ENCODE measurements at regions not wholly inside any gene's neighbourhood (a gene's known extent, or its start where the extent isn't known, plus 50 kb on each side); places are given as distances from the start of the nearest gene placed in this dataset.

GRCh38 chr13:34547929-34548328 is 394.1 kb upstream of the NBEA start:
- H3K4me1 ChIP-seq (ENCODE audit: control insufficient read depth in 1 of 2, insufficient read depth in 2 of 2, low read length in 2 of 2), result no peaks in the 10 kb centered on the region
- H3K79me1 ChIP-seq (ENCODE audit: low read length), result no peaks in the 10 kb centered on the region
- no peaks in the 10 kb centered on the region for H3K27me3 ChIP-seq (ENCODE audit: insufficient read depth, low read length)
- no peaks in the 10 kb centered on the region for H3K79me2 ChIP-seq (ENCODE audit: control insufficient read depth, insufficient read depth, low read length, poor library complexity)
- H3K27ac ChIP-seq (ENCODE audit: low read depth, low read length), result no peak overlapping the region
- no peak overlapping the region for H4K8ac ChIP-seq (ENCODE audit: low read depth, low read length)
- no peak overlapping the region for H3K9ac ChIP-seq (ENCODE audit: low read length)
- H3K36me3 ChIP-seq (ENCODE audit: control insufficient read depth in 1 of 2, insufficient read depth in 2 of 2, low read length in 2 of 2), result no peaks in the 10 kb centered on the region
- no peak overlapping the region for H3K4me2 ChIP-seq (ENCODE audit: low read length)
- H4K12ac ChIP-seq (ENCODE audit: low read depth, low read length), result no peak overlapping the region
- H3K18ac ChIP-seq (ENCODE audit: low read length), result no peak overlapping the region
- H2BK12ac ChIP-seq (ENCODE audit: low read length), result no peak overlapping the region
- H3K9me3 ChIP-seq (ENCODE audit: insufficient read depth, low read depth, low read length), result no peaks in the 10 kb centered on the region
- WGBS (ENCODE audit: extremely low coverage, insufficient coverage, insufficient read length), result no CpG with 5 or more reads among the region's 3 CpGs
- no peak overlapping the region for H2BK120ac ChIP-seq (ENCODE audit: insufficient read depth, low read length, poor library complexity)
- no peak overlapping the region for H2AFZ ChIP-seq (ENCODE audit: insufficient read depth, low read length, poor library complexity)
- no peak overlapping the region for H2BK5ac ChIP-seq (ENCODE audit: low read depth, low read length, poor library complexity)
- no peak overlapping the region for H3K4ac ChIP-seq (ENCODE audit: low read depth, low read length)
- no peak overlapping the region for H2AK5ac ChIP-seq (ENCODE audit: low read length)
- H3K14ac ChIP-seq (ENCODE audit: low read length), result no peak overlapping the region
- H4K91ac ChIP-seq (ENCODE audit: low read depth, low read length), result no peak overlapping the region
- no peak overlapping the region for H3K4me3 ChIP-seq (ENCODE audit: low read depth, low read length)
- DNase-seq, result no peak
- H3K23ac ChIP-seq (ENCODE audit: low read length), result no peak overlapping the region

- Histone ChIP-seq H2AFZ (ENCODE audit: insufficient read depth, low read length, poor library complexity) (no peak overlapping the region), H2BK120ac (ENCODE audit: insufficient read depth, low read length, poor library complexity) (no peak overlapping the region), H3K79me2 (ENCODE audit: control insufficient read depth, insufficient read depth, low read length, poor library complexity) (no peaks in the 10 kb centered on the region), H3K36me3 (ENCODE audit: control insufficient read depth in 1 of 2, insufficient read depth in 2 of 2, low read length in 2 of 2) (no peaks in the 10 kb centered on the region), H3K18ac (ENCODE audit: low read length) (no peak overlapping the region), H3K4me2 (ENCODE audit: low read length) (no peak overlapping the region), H3K4ac (ENCODE audit: low read depth, low read length) (no peak overlapping the region), H3K4me3 (ENCODE audit: low read depth, low read length) (no peak overlapping the region), H4K12ac (ENCODE audit: low read depth, low read length) (no peak overlapping the region), H3K23ac (ENCODE audit: low read length) (no peak overlapping the region), H3K9me3 (ENCODE audit: insufficient read depth, low read depth, low read length) (no peaks in the 10 kb centered on the region), H3K9ac (ENCODE audit: low read length) (no peak overlapping the region), H4K8ac (ENCODE audit: low read depth, low read length) (no peak overlapping the region), H3K27ac (ENCODE audit: low read depth, low read length) (no peak overlapping the region), H2AK5ac (ENCODE audit: low read length) (no peak overlapping the region), H3K4me1 (ENCODE audit: control insufficient read depth in 1 of 2, insufficient read depth in 2 of 2, low read length in 2 of 2) (no peaks in the 10 kb centered on the region), H3K14ac (ENCODE audit: low read length) (no peak overlapping the region), H3K79me1 (ENCODE audit: low read length) (no peaks in the 10 kb centered on the region), H4K91ac (ENCODE audit: low read depth, low read length) (no peak overlapping the region), H2BK12ac (ENCODE audit: low read length) (no peak overlapping the region), H3K27me3 (ENCODE audit: insufficient read depth, low read length) (no peaks in the 10 kb centered on the region), H2BK5ac (ENCODE audit: low read depth, low read length, poor library complexity) (no peak overlapping the region)
- WGBS (ENCODE audit: extremely low coverage, insufficient coverage, insufficient read length), result no CpG with 5 or more reads among the region's 3 CpGs
- no peak for DNase-seq
Measured at GRCh38 chr13:34553376-34553775, 388.7 kb upstream of the NBEA start.

GRCh38 chr13:34555988-34556387 is 386.1 kb upstream of the NBEA start:
- H3K9me3 ChIP-seq (ENCODE audit: insufficient read depth, low read depth, low read length), result no peaks in the 10 kb centered on the region
- H2AK5ac ChIP-seq (ENCODE audit: low read length), result no peak overlapping the region
- H3K9ac ChIP-seq (ENCODE audit: low read length), result no peak overlapping the region
- H3K4me2 ChIP-seq (ENCODE audit: low read length), result no peak overlapping the region
- no peaks in the 10 kb centered on the region for H3K27me3 ChIP-seq (ENCODE audit: insufficient read depth, low read length)
- no peak overlapping the region for H2BK12ac ChIP-seq (ENCODE audit: low read length)
- no peaks in the 10 kb centered on the region for H3K4me1 ChIP-seq (ENCODE audit: control insufficient read depth in 1 of 2, insufficient read depth in 2 of 2, low read length in 2 of 2)
- H3K79me2 ChIP-seq (ENCODE audit: control insufficient read depth, insufficient read depth, low read length, poor library complexity), result no peaks in the 10 kb centered on the region
- H2AFZ ChIP-seq (ENCODE audit: insufficient read depth, low read length, poor library complexity), result no peak overlapping the region
- H4K91ac ChIP-seq (ENCODE audit: low read depth, low read length), result no peak overlapping the region
- no peak overlapping the region for H4K12ac ChIP-seq (ENCODE audit: low read depth, low read length)
- no peak overlapping the region for H3K14ac ChIP-seq (ENCODE audit: low read length)
- no peak overlapping the region for H3K23ac ChIP-seq (ENCODE audit: low read length)
- H3K4ac ChIP-seq (ENCODE audit: low read depth, low read length), result no peak overlapping the region
- no peaks in the 10 kb centered on the region for H3K36me3 ChIP-seq (ENCODE audit: control insufficient read depth in 1 of 2, insufficient read depth in 2 of 2, low read length in 2 of 2)
- no peak overlapping the region for H3K4me3 ChIP-seq (ENCODE audit: low read depth, low read length)
- no peak for DNase-seq
- no peak overlapping the region for H3K18ac ChIP-seq (ENCODE audit: low read length)
- H2BK5ac ChIP-seq (ENCODE audit: low read depth, low read length, poor library complexity), result no peak overlapping the region
- no peaks in the 10 kb centered on the region for H3K79me1 ChIP-seq (ENCODE audit: low read length)
- H2BK120ac ChIP-seq (ENCODE audit: insufficient read depth, low read length, poor library complexity), result no peak overlapping the region
- H3K27ac ChIP-seq (ENCODE audit: low read depth, low read length), result no peak overlapping the region
- WGBS (ENCODE audit: extremely low coverage, insufficient coverage, insufficient read length), result no CpG with 5 or more reads among the region's 4 CpGs
- H4K8ac ChIP-seq (ENCODE audit: low read depth, low read length), result no peak overlapping the region

GRCh38 chr13:34561033-34561432 is 381.0 kb upstream of the NBEA start:
- no peak overlapping the region for H3K9ac ChIP-seq (ENCODE audit: low read length)
- H2BK5ac ChIP-seq (ENCODE audit: low read depth, low read length, poor library complexity), result no peak overlapping the region
- H2BK120ac ChIP-seq (ENCODE audit: insufficient read depth, low read length, poor library complexity), result no peak overlapping the region
- H2BK12ac ChIP-seq (ENCODE audit: low read length), result no peak overlapping the region
- no peaks in the 10 kb centered on the region for H3K4me1 ChIP-seq (ENCODE audit: control insufficient read depth in 1 of 2, insufficient read depth in 2 of 2, low read length in 2 of 2)
- no peak overlapping the region for H4K12ac ChIP-seq (ENCODE audit: low read depth, low read length)
- no peak overlapping the region for H4K91ac ChIP-seq (ENCODE audit: low read depth, low read length)
- no peaks in the 10 kb centered on the region for H3K79me1 ChIP-seq (ENCODE audit: low read length)
- no peak overlapping the region for H3K18ac ChIP-seq (ENCODE audit: low read length)
- no peak overlapping the region for H3K4me2 ChIP-seq (ENCODE audit: low read length)
- H3K27ac ChIP-seq (ENCODE audit: low read depth, low read length), result no peak overlapping the region
- H3K27me3 ChIP-seq (ENCODE audit: insufficient read depth, low read length), result no peaks in the 10 kb centered on the region
- no peak overlapping the region for H4K8ac ChIP-seq (ENCODE audit: low read depth, low read length)
- H2AFZ ChIP-seq (ENCODE audit: insufficient read depth, low read length, poor library complexity), result no peak overlapping the region
- no peak overlapping the region for H3K23ac ChIP-seq (ENCODE audit: low read length)
- H2AK5ac ChIP-seq (ENCODE audit: low read length), result no peak overlapping the region
- no peaks in the 10 kb centered on the region for H3K9me3 ChIP-seq (ENCODE audit: insufficient read depth, low read depth, low read length)
- H3K36me3 ChIP-seq (ENCODE audit: control insufficient read depth in 1 of 2, insufficient read depth in 2 of 2, low read length in 2 of 2), result no peaks in the 10 kb centered on the region
- no peak overlapping the region for H3K4ac ChIP-seq (ENCODE audit: low read depth, low read length)
- no peak overlapping the region for H3K4me3 ChIP-seq (ENCODE audit: low read depth, low read length)
- DNase-seq, result no peak
- H3K79me2 ChIP-seq (ENCODE audit: control insufficient read depth, insufficient read depth, low read length, poor library complexity), result no peaks in the 10 kb centered on the region
- WGBS (ENCODE audit: extremely low coverage, insufficient coverage, insufficient read length), result no CpG with 5 or more reads among the region's 7 CpGs
- H3K14ac ChIP-seq (ENCODE audit: low read length), result no peak overlapping the region

Measured in trophoblast cell (in vitro differentiated cells and primary cell).